ENCODE measurements at regions not wholly inside any gene's neighbourhood (a gene's known extent, or its start where the extent isn't known, plus 50 kb on each side); places are given as distances from the start of the nearest gene placed in this dataset.
"Not testable (repeated sequence)": the region's sequence is repeated elsewhere in the genome, so short reads cannot be mapped to it uniquely, and the experiment has no call there.

- Mint-ChIP-seq H3K36me3 (no peaks in the 10 kb centered on the region), H3K4me3 (no peak overlapping the region), H3K27ac (no peak overlapping the region), H3K4me1 (no peaks in the 10 kb centered on the region), H3K27me3 (ENCODE audit: low read depth) (no peaks in the 10 kb centered on the region), H3K9me3 (peaks cover under 1% of the 10 kb centered on the region)
- TF ChIP-seq CTCF (IDR thresholded peaks at IDR 0.05; ENCODE audit: unreplicated experiment) = no peak
- DNase-seq (ENCODE audit: low spot score in 2 of 2, unreplicated experiment in 2 of 2) = no peak
Observed at GRCh38 chr5:130425424-130425823, 521.2 kb downstream of the CHSY3 start.

DNA sequence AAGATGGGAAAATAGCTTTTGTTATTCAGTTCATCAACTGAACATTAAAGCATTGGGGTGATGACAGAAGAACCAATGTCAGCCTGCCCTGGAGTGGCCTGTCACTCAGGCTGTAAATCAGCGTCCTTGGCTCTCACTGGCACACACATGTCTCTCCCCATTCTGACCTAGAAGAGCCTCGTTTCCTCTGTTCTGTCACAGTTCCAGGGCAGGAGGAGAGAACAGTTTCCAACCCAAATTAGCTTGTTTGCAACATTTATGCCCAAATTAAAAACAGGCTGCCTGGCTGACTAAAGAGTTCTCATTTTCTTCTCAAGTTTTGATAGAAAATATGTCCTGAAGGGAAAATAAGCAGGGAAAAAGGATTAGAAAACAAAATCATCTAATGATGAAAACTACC lies 520.1 kb downstream of the CHSY3 start:
- Mint-ChIP-seq H3K4me1 (no peaks in the 10 kb centered on the region), H3K27me3 (ENCODE audit: low read depth) (no peaks in the 10 kb centered on the region), H3K36me3 (no peaks in the 10 kb centered on the region), H3K4me3 (no peak overlapping the region), H3K9me3 (peaks cover 8% of the 10 kb centered on the region), H3K27ac (no peak overlapping the region)
- TF ChIP-seq CTCF (IDR thresholded peaks at IDR 0.05; ENCODE audit: unreplicated experiment) = no peak
- no peak for DNase-seq (ENCODE audit: low spot score in 2 of 2, unreplicated experiment in 2 of 2)

DNA sequence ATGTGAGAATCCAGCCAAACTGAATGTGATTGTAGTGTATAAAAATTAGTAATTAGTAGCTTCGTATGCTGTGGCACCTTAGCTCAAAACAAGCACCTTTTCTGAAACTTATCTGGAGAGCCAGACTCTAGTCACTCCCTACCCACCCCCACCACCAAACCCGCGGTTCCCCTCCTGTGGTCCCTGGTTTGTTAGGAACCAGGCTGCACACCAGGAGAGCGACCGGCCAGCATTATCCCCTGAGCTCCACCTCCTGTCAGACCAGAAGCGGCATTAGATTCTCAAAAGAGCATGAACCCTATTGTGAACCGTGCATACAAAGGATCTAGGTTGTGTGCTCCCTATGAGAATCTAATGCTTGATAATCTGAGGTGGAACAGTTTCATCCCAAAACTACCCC lies 498.6 kb downstream of the CHSY3 start:
- TF ChIP-seq CTCF (IDR thresholded peaks at IDR 0.05; ENCODE audit: unreplicated experiment) = no peak
- peaks cover 5% of the 10 kb centered on the region for H3K27me3 Mint-ChIP-seq (ENCODE audit: low read depth)
- no peak for DNase-seq (ENCODE audit: low spot score in 2 of 2, unreplicated experiment in 2 of 2)
- H3K27ac Mint-ChIP-seq = no peak overlapping the region
- H3K4me1 Mint-ChIP-seq = no peaks in the 10 kb centered on the region
- H3K4me3 Mint-ChIP-seq = no peak overlapping the region
- H3K36me3 Mint-ChIP-seq = no peaks in the 10 kb centered on the region
- H3K9me3 Mint-ChIP-seq = peaks cover 3% of the 10 kb centered on the region

- peaks cover 3% of the 10 kb centered on the region for H3K9me3 Mint-ChIP-seq
Observed at GRCh38 chr5:130400091-130400490, 495.8 kb downstream of the CHSY3 start.

GRCh38 chr5:130398825-130399224 lies 494.6 kb downstream of the CHSY3 start:
- no peaks in the 10 kb centered on the region for H3K4me1 Mint-ChIP-seq

More at GRCh38 chr5:130400091-130400490, 495.8 kb downstream of the CHSY3 start:
- Mint-ChIP-seq H3K4me1 (no peaks in the 10 kb centered on the region), H3K4me3 (no peak overlapping the region), H3K36me3 (no peaks in the 10 kb centered on the region), H3K27ac (no peak overlapping the region), H3K27me3 (ENCODE audit: low read depth) (peaks cover 5% of the 10 kb centered on the region)
- no peak for TF ChIP-seq CTCF (IDR thresholded peaks at IDR 0.05; ENCODE audit: unreplicated experiment)
- no peak for DNase-seq (ENCODE audit: low spot score in 2 of 2, unreplicated experiment in 2 of 2)

GRCh38 chr5:130397727-130398126 lies 493.5 kb downstream of the CHSY3 start:
- not testable (repeated sequence) for H3K4me3 Mint-ChIP-seq, H3K36me3 Mint-ChIP-seq
- peaks cover 17% of the 10 kb centered on the region for H3K9me3 Mint-ChIP-seq

More at GRCh38 chr5:130398825-130399224, 494.6 kb downstream of the CHSY3 start:
- Mint-ChIP-seq H3K9me3 (peaks cover 8% of the 10 kb centered on the region), H3K36me3 (no peaks in the 10 kb centered on the region), H3K27ac (no peak overlapping the region), H3K27me3 (ENCODE audit: low read depth) (peaks cover 5% of the 10 kb centered on the region), H3K4me3 (no peak overlapping the region)
- no peak for TF ChIP-seq CTCF (IDR thresholded peaks at IDR 0.05; ENCODE audit: unreplicated experiment)
- no peak for DNase-seq (ENCODE audit: low spot score in 2 of 2, unreplicated experiment in 2 of 2)

More at GRCh38 chr5:130397727-130398126, 493.5 kb downstream of the CHSY3 start:
- not testable (repeated sequence) for H3K4me1 Mint-ChIP-seq; H3K27me3 Mint-ChIP-seq (ENCODE audit: low read depth); DNase-seq (ENCODE audit: low spot score in 2 of 2, unreplicated experiment in 2 of 2); H3K27ac Mint-ChIP-seq
